ENCODE measurements at regions not wholly inside any gene's neighbourhood (a gene's known extent, or its start where the extent isn't known, plus 50 kb on each side); places are given as distances from the start of the nearest gene placed in this dataset.

GRCh38 chr10:3567291-3567963, 217.6 kb downstream of the KLF6 start:
- H3K27me3 ChIP-seq (ENCODE audit: insufficient read depth, poor library complexity, severe bottlenecking) = no peaks in the 10 kb centered on the region
- no peak for TF ChIP-seq REST (IDR thresholded peaks at IDR 0.05; ENCODE audit: insufficient replicate concordance, low read depth)
- no peak for TF ChIP-seq POLR2AphosphoS5 (IDR thresholded peaks at IDR 0.05; ENCODE audit: low read depth)
- TF ChIP-seq CTCF (IDR thresholded peaks at IDR 0.05; ENCODE audit: insufficient read depth, low read length) = no peak
- no peak for TF ChIP-seq SPI1 (IDR thresholded peaks at IDR 0.05; ENCODE audit: borderline replicate concordance, low read depth)
- TF ChIP-seq GABPA (IDR thresholded peaks at IDR 0.05; ENCODE audit: low read depth) = no peak
- H3K4me3 ChIP-seq (replicated peaks; ENCODE audit: insufficient read depth, low read length) = no peak overlapping the region
- no peak overlapping the region for H3K27ac ChIP-seq (replicated peaks)
- DNase-seq (ENCODE audit: low read depth in 1 of 2, low spot score in 1 of 2) = no peak

- no peak overlapping the region for H3K4me3 ChIP-seq (replicated peaks; ENCODE audit: insufficient read depth, low read length)
- no peak for DNase-seq (ENCODE audit: low read depth in 1 of 2, low spot score in 1 of 2)
- no peak for TF ChIP-seq REST (IDR thresholded peaks at IDR 0.05; ENCODE audit: insufficient replicate concordance, low read depth)
- TF ChIP-seq SPI1 (IDR thresholded peaks at IDR 0.05; ENCODE audit: borderline replicate concordance, low read depth) = no peak
- TF ChIP-seq POLR2AphosphoS5 (IDR thresholded peaks at IDR 0.05; ENCODE audit: low read depth) = no peak
- TF ChIP-seq GABPA (IDR thresholded peaks at IDR 0.05; ENCODE audit: low read depth) = no peak
- no peak for TF ChIP-seq CTCF (IDR thresholded peaks at IDR 0.05; ENCODE audit: insufficient read depth, low read length)
- H3K27me3 ChIP-seq (ENCODE audit: insufficient read depth, poor library complexity, severe bottlenecking) = no peaks in the 10 kb centered on the region
- no peak overlapping the region for H3K27ac ChIP-seq (replicated peaks)
Measured at GRCh38 chr10:3566627-3567026, 218.4 kb downstream of the KLF6 start.

- DNase-seq (ENCODE audit: low read depth in 1 of 2, low spot score in 1 of 2) = no peak
- no peak for TF ChIP-seq SPI1 (IDR thresholded peaks at IDR 0.05; ENCODE audit: borderline replicate concordance, low read depth)
- no peak for TF ChIP-seq REST (IDR thresholded peaks at IDR 0.05; ENCODE audit: insufficient replicate concordance, low read depth)
- TF ChIP-seq POLR2AphosphoS5 (IDR thresholded peaks at IDR 0.05; ENCODE audit: low read depth) = no peak
- no peak for TF ChIP-seq GABPA (IDR thresholded peaks at IDR 0.05; ENCODE audit: low read depth)
- no peak overlapping the region for H3K27ac ChIP-seq (replicated peaks)
- H3K4me3 ChIP-seq (replicated peaks; ENCODE audit: insufficient read depth, low read length) = no peak overlapping the region
- no peaks in the 10 kb centered on the region for H3K27me3 ChIP-seq (ENCODE audit: insufficient read depth, poor library complexity, severe bottlenecking)
Measured at GRCh38 chr10:3564346-3565002, 220.5 kb downstream of the KLF6 start.
